Breast epithelium (tissue), 3 donors: ENCODE measurements at regions not wholly inside any gene's neighbourhood (a gene's known extent, or its start where the extent isn't known, plus 50 kb on each side); places are given as distances from the start of the nearest gene placed in this dataset.

Source experiments
- CTCF ChIP-seq, 3 donors: fragments of 450-650 bp; IDR thresholded peaks; one replicate each; pipeline ENCODE4 v1.5.1; 2016 to 2017; ENCODE audit warnings: antibody characterized with exemption in 3 of 3, mild to moderate bottlenecking in 3 of 3, moderate library complexity in 3 of 3
- POLR2AphosphoS5 ChIP-seq, 3 donors: sonication (generic); formaldehyde crosslinking; IDR thresholded peaks; one replicate each; pipeline ENCODE4 v1.6.1; 2017; ENCODE audit warnings: antibody characterized with exemption in 3 of 3

DNA sequence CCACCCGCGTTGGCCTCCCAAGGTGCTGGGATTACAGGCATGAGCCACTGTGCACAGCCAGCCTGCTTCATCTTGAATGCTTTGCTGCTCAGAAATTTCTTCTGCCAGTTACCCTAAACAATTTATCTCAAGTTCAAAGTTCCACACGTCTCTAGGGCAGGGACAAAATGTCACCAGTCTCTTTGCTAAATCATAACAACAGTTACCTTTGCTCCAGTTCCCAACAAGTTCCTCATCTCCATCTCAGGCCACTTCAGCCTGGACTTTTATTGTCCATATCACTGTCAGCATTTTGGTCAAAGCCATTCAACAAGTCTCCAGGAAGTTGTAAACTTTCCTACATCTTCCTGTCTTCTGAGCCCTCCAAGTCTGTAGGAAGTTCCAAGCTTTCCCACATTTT lies 159.5 kb upstream of the DYRK2 start:
- TF ChIP-seq CTCF (IDR thresholded peaks at IDR 0.05) (no peak), POLR2AphosphoS5 (IDR thresholded peaks at IDR 0.05) (no peak)
